Choroid plexus epithelial cell (primary cell): ENCODE measurements at regions not wholly inside any gene's neighbourhood (a gene's known extent, or its start where the extent isn't known, plus 50 kb on each side); places are given as distances from the start of the nearest gene placed in this dataset.
A peak's percentile ranks its signal among the peaks of the same experiment; 100 is the strongest.

Experiments
- DNase-seq: peaks from one replicate; pipeline ENCODE4 v3.0.0-alpha.2; 2010; ENCODE audit warnings: low read depth
- H3K4me3 ChIP-seq: 2 replicates; pipeline ENCODE4 v1.5.1; 2011; ENCODE audit warnings: low read depth, mild to moderate bottlenecking, control low read depth, low read length, moderate library complexity
- CTCF ChIP-seq: conservative IDR thresholded peaks from 2 replicates; pipeline ENCODE4 v1.5.1; 2011; ENCODE audit warnings: low read depth, mild to moderate bottlenecking, control low read depth, inconsistent platforms, low read length, moderate library complexity

DNA sequence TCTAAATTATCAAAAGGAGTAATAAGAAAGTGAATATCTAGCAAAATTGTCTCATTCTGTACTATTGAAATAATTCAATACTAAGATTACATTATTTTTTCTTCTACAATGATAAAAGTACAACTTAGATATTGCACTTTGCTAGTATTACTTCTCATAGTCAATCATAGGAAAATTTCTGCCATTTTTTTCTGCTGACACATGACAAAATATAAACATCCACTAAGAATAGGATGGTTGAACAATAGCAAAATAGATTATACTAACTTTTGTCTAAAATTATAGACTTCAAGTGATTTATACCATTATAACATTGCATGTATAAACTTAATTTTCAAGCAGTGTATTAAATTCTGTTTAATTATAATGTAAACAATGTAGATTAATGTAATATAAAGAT, 540.2 kb downstream of the PDHA2 start:
- DNase-seq: no peak
- no peak overlapping the region for H3K4me3 ChIP-seq
- no peak for TF ChIP-seq CTCF

GRCh38 chr4:96383349-96383748, 543.5 kb downstream of the PDHA2 start:
- no peak for TF ChIP-seq CTCF
- peak; percentile 3 for DNase-seq
- no peak overlapping the region for H3K4me3 ChIP-seq

GRCh38 chr4:96389770-96390169, 549.9 kb downstream of the PDHA2 start:
- no peak overlapping the region for H3K4me3 ChIP-seq
- no peak for DNase-seq
- no peak for TF ChIP-seq CTCF

DNA sequence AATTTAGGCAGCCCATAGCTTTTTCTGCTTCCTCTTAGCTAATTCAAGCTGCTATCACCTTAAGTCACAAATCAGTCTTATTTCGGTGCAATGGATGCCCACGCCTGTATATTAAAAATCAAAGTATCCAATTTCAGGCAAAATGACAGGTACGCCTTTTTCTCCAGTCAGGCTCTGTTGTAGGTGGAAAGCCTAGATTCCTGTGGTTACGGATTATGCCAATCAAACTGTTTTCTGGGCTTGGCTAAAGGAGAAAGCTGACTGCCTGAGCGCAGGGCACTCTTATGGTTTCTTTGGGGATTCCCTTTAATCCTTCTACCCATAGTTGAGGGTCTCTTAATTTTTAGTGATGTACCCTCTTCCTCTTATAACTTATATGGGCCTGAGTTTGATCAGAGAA, 550.5 kb downstream of the PDHA2 start:
- TF ChIP-seq CTCF: no peak
- no peak for DNase-seq
- H3K4me3 ChIP-seq: no peak overlapping the region

GRCh38 chr4:96395747-96396146, 555.9 kb downstream of the PDHA2 start:
- TF ChIP-seq CTCF: no peak
- DNase-seq: no peak
- no peak overlapping the region for H3K4me3 ChIP-seq

DNA sequence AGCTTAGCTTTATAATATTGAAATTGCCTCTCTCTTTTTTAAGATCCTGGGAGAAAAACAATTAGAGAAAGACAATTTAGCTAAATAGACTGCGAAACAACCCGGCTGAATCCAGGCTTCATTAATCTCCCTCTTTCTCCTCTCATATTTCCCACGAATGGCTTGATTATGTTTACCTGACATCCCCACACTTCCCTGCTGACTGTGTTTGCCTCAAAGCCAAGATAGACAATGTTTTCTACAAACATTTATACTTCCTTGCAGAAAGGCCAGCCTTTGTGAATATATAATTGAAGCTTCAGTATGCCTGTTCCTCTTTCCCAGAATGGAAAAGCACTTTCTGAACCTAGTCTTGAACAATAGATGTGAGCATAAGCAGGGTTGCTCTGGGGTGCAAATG, 566.8 kb downstream of the PDHA2 start:
- no peak overlapping the region for H3K4me3 ChIP-seq
- TF ChIP-seq CTCF: no peak
- DNase-seq: no peak

DNA sequence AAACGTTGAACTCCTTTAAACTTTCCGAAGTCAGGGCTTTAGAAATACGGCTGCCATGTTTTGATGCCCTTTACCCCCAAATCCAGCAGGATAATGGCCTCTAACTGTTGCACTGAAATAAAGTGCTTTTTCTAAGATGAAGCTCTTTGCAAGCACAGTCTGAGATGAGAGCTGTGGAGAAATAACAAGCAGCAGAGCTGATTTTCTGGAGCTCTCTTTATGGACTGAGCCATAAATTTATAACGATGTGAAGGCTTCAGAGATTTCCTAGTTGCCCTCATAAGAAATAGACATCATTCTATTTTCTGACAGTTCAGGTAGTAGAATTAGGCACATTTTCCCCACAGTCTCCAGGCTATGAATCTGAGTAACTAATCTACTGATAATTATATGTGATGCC, 567.3 kb downstream of the PDHA2 start:
- TF ChIP-seq CTCF: no peak
- no peak for DNase-seq
- H3K4me3 ChIP-seq: no peak overlapping the region
